GM19438 (cell line): ENCODE measurements at regions not wholly inside any gene's neighbourhood (a gene's known extent, or its start where the extent isn't known, plus 50 kb on each side); places are given as distances from the start of the nearest gene placed in this dataset.

Source experiments
- ATAC-seq: cut with Tn5 transposase; IDR thresholded peaks from one replicate; pipeline ENCODE4 v1.9.1; 2021; ENCODE audit warnings: low read depth; ENCODE audit not compliant: unreplicated experiment

- ATAC-seq: no peak
Measured at GRCh38 chr13:48761256-48761655, 107.5 kb downstream of the CYSLTR2 start.

- ATAC-seq: peak; percentile 96
Measured at GRCh38 chr13:48769107-48769704, 115.5 kb downstream of the CYSLTR2 start.

- ATAC-seq: no peak
Measured at GRCh38 chr13:48770372-48770771, 116.6 kb downstream of the CYSLTR2 start.

- ATAC-seq: no peak
Measured at GRCh38 chr13:48772908-48773307, 119.2 kb downstream of the CYSLTR2 start.

GRCh38 chr13:48773531-48774275 lies 120.0 kb downstream of the CYSLTR2 start:
- no peak for ATAC-seq

- ATAC-seq: no peak
Measured at GRCh38 chr13:48775285-48775684, 121.6 kb downstream of the CYSLTR2 start.

- no peak for ATAC-seq
Measured at GRCh38 chr13:48775804-48776203, 122.1 kb downstream of the CYSLTR2 start.

- ATAC-seq: no peak
Measured at GRCh38 chr13:48776401-48776800, 122.7 kb downstream of the CYSLTR2 start.

- no peak for ATAC-seq
Measured at GRCh38 chr13:48778610-48779009, 124.9 kb downstream of the CYSLTR2 start.

GRCh38 chr13:48780713-48781341 lies 127.1 kb downstream of the CYSLTR2 start:
- ATAC-seq: no peak

- ATAC-seq: no peak
Measured at GRCh38 chr13:48782429-48782840, 128.7 kb downstream of the CYSLTR2 start.

GRCh38 chr13:48783181-48783630 lies 129.5 kb downstream of the CYSLTR2 start:
- no peak for ATAC-seq

GRCh38 chr13:48783695-48784230 lies 130.0 kb downstream of the CYSLTR2 start:
- ATAC-seq: no peak

- ATAC-seq: no peak
Measured at GRCh38 chr13:48784916-48785548, 131.3 kb downstream of the CYSLTR2 start.

- ATAC-seq: no peak
Measured at GRCh38 chr13:48790199-48790598, 136.5 kb downstream of the CYSLTR2 start.

- ATAC-seq: no peak
Measured at GRCh38 chr13:48790966-48791365, 137.2 kb downstream of the CYSLTR2 start.

GRCh38 chr13:48797127-48797526 lies 143.4 kb downstream of the CYSLTR2 start:
- ATAC-seq: no peak

GRCh38 chr13:48797761-48798160 lies 144.0 kb downstream of the CYSLTR2 start:
- no peak for ATAC-seq

GRCh38 chr13:48798180-48798579 lies 144.5 kb downstream of the CYSLTR2 start:
- ATAC-seq: no peak

- ATAC-seq: no peak
Measured at GRCh38 chr13:48801255-48801654, 147.5 kb downstream of the CYSLTR2 start.
